KG1 (cell line): ENCODE measurements at regions not wholly inside any gene's neighbourhood (a gene's known extent, or its start where the extent isn't known, plus 50 kb on each side); places are given as distances from the start of the nearest gene placed in this dataset.
"Not testable (repeated sequence)": the region's sequence is repeated elsewhere in the genome, so short reads cannot be mapped to it uniquely, and the experiment has no call there.

ENCODE experiments used
- DNase-seq: peaks from one replicate; lab custom pipeline; 2025; lab: John Stamatoyannopoulos, UW

GRCh38 chr19:30817197-30817596 is 445.0 kb downstream of the ZNF536 start:
- no peak for DNase-seq

GRCh38 chr19:30815889-30816580 is 443.9 kb downstream of the ZNF536 start:
- DNase-seq: no peak

- DNase-seq: no peak
Measured at GRCh38 chr19:30812099-30812678, 440.0 kb downstream of the ZNF536 start.

GRCh38 chr19:30811397-30812098 is 439.4 kb downstream of the ZNF536 start:
- DNase-seq: no peak

GRCh38 chr19:30810726-30811125 is 438.5 kb downstream of the ZNF536 start:
- no peak for DNase-seq

- DNase-seq: no peak
Measured at GRCh38 chr19:30807278-30807677, 435.1 kb downstream of the ZNF536 start.

- DNase-seq: no peak
Measured at GRCh38 chr19:30806311-30806710, 434.1 kb downstream of the ZNF536 start.

- DNase-seq: no peak
Measured at GRCh38 chr19:30804751-30805150, 432.6 kb downstream of the ZNF536 start.

- DNase-seq: not testable (repeated sequence)
Measured at GRCh38 chr19:30804333-30804732, 432.1 kb downstream of the ZNF536 start.

GRCh38 chr19:30802424-30803013 is 430.3 kb downstream of the ZNF536 start:
- no peak for DNase-seq

- DNase-seq: no peak
Measured at GRCh38 chr19:30799865-30800755, 427.9 kb downstream of the ZNF536 start.

GRCh38 chr19:30795727-30796126 is 423.5 kb downstream of the ZNF536 start:
- no peak for DNase-seq

GRCh38 chr19:30792561-30793505 is 420.6 kb downstream of the ZNF536 start:
- DNase-seq: no peak

- DNase-seq: no peak
Measured at GRCh38 chr19:30791088-30791487, 418.9 kb downstream of the ZNF536 start.

GRCh38 chr19:30790056-30790680 is 418.0 kb downstream of the ZNF536 start:
- no peak for DNase-seq

GRCh38 chr19:30788105-30788765 is 416.1 kb downstream of the ZNF536 start:
- no peak for DNase-seq

GRCh38 chr19:30785458-30786137 is 413.4 kb downstream of the ZNF536 start:
- no peak for DNase-seq

GRCh38 chr19:30784850-30785457 is 412.8 kb downstream of the ZNF536 start:
- peak; percentile 28 for DNase-seq

- no peak for DNase-seq
Measured at GRCh38 chr19:30783936-30784335, 411.8 kb downstream of the ZNF536 start.
